ENCODE measurements at regions not wholly inside any gene's neighbourhood (a gene's known extent, or its start where the extent isn't known, plus 50 kb on each side); places are given as distances from the start of the nearest gene placed in this dataset.

DNA sequence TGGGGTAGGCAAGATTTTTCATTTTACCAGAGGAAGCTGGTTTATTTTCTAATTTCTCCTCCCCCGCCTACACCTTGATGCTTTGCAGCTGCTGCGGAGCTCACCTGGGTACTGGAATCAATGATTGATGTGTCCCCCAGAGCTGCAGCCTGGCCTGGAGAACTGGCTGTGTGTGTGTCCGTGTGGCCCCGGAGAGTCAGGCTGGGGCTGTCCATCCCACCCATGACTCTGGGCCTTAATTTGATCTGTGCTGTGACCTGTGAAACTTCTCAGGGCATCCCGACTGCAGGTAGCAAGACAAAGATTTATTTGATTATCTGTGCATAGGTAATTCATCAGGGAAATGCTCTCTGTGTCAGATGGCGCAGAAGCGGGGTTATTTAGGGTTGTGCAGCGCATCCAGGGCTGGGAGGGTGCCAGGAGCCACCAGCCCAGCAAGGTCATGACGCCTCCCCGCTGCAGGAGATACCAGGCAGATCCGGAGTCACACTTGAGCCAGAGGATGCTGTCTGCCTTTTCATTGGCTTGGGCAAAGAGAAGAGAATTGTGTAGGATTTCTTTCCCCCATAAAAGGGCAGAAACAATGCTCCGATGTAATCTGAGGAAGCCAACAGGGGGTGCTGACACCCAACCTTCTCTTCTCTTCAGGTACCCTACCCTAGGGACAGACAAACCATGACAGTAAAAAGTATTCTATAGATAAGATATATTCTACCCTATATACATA lies 346.6 kb downstream of the TSHZ3 start:
- WGBS, 2 donors, result 60 to 68% methylated on average over 12 of the region's 12 CpGs
- H3K27ac ChIP-seq, result no peak overlapping the region
- DNase-seq (no peak), ATAC-seq (no peak)
- no peaks in the 10 kb centered on the region for H3K4me1 ChIP-seq
- intact Hi-C loops (cut with DNase I), result no loop called here
- H3K36me3 ChIP-seq, result no peaks in the 10 kb centered on the region
- H3K9me3 ChIP-seq, result no peaks in the 10 kb centered on the region
- H3K27me3 ChIP-seq, result peaks cover 0 to 11% (median 4%) of the 10 kb centered on the region in 7 donors
- no peak overlapping the region for H3K4me3 ChIP-seq
- no peak for TF ChIP-seq CTCF (IDR thresholded peaks at IDR 0.05)

- Histone ChIP-seq H3K4me1 (no peaks in the 10 kb centered on the region), H3K27ac (no peak overlapping the region), H3K27me3 (peaks cover 0 to 11% (median 4%) of the 10 kb centered on the region in 7 donors), H3K9me3 (no peaks in the 10 kb centered on the region), H3K4me3 (no peak overlapping the region), H3K36me3 (no peaks in the 10 kb centered on the region)
- intact Hi-C loops (cut with DNase I), result no loop called here
- no peak for ATAC-seq
- no peak for DNase-seq
- 84% methylated on average over 11 of the region's 11 CpGs for WGBS, 2 donors
- TF ChIP-seq CTCF (IDR thresholded peaks at IDR 0.05), result no peak
These were observed 347.2 kb downstream of the TSHZ3 start for GRCh38 chr19:31001991-31002390.

- Histone ChIP-seq H3K36me3 (no peaks in the 10 kb centered on the region), H3K4me1 (no peaks in the 10 kb centered on the region), H3K9me3 (no peaks in the 10 kb centered on the region), H3K27ac (no peak overlapping the region), H3K4me3 (no peak overlapping the region), H3K27me3 (peaks cover 0 to 11% (median 4%) of the 10 kb centered on the region in 7 donors)
- DNase-seq, result no peak
- no peak for ATAC-seq
- TF ChIP-seq CTCF (IDR thresholded peaks at IDR 0.05), result no peak
- 63 to 70% methylated on average over 2 of the region's 2 CpGs for whole genome bisulfite sequencing, 2 donors
- intact Hi-C loops (cut with DNase I), result no loop called here
These were observed 348.3 kb downstream of the TSHZ3 start for GRCh38 chr19:31000913-31001312.

GRCh38 chr19:30999726-31000125 lies 349.5 kb downstream of the TSHZ3 start:
- H3K27ac ChIP-seq, result no peak overlapping the region
- no peak overlapping the region for H3K4me3 ChIP-seq
- H3K9me3 ChIP-seq, result no peaks in the 10 kb centered on the region
- ATAC-seq (no peak), DNase-seq (no peak)
- no peak for TF ChIP-seq CTCF (IDR thresholded peaks at IDR 0.05)
- 67 to 70% methylated on average over 2 of the region's 2 CpGs for whole genome bisulfite sequencing, 2 donors
- H3K27me3 ChIP-seq, result peaks cover 0 to 11% (median 4%) of the 10 kb centered on the region in 7 donors
- intact Hi-C loops (cut with DNase I), result no loop called here
- no peaks in the 10 kb centered on the region for H3K4me1 ChIP-seq
- H3K36me3 ChIP-seq, result no peaks in the 10 kb centered on the region
